Upper lobe of left lung (tissue), 4 donors: ENCODE measurements at regions not wholly inside any gene's neighbourhood (a gene's known extent, or its start where the extent isn't known, plus 50 kb on each side); places are given as distances from the start of the nearest gene placed in this dataset.

Experiments
- EP300 ChIP-seq, 4 donors: sonication (generic); formaldehyde crosslinking; IDR thresholded peaks; one replicate each; pipeline ENCODE4 v1.5.1; 2017; ENCODE audit warnings: antibody characterized with exemption in 4 of 4, control low read depth in 2 of 4
- POLR2A ChIP-seq, 4 donors: fragments of 450-650 bp; IDR thresholded peaks; one replicate each; pipeline ENCODE4 v1.5.1; 2016 to 2017; ENCODE audit warnings: antibody characterized with exemption in 4 of 4, mild to moderate bottlenecking in 2 of 4
- POLR2AphosphoS5 ChIP-seq, 2 donors: sonication (generic); formaldehyde crosslinking; IDR thresholded peaks; one replicate each; pipeline ENCODE4 v1.5.1; 2017; ENCODE audit warnings: antibody characterized with exemption in 2 of 2
- TF ChIP-seq, protein P1 (sequence below), 6 experiments: fragments of 450-650 bp in 4 of 6; fragments of 200-600 bp in 2 of 6; sonication (generic) in 2 of 6; IDR thresholded peaks; one replicate each; pipeline ENCODE4 v1.5.1; 2016 to 2019; ENCODE audit warnings: antibody characterized with exemption in 6 of 6

DNA sequence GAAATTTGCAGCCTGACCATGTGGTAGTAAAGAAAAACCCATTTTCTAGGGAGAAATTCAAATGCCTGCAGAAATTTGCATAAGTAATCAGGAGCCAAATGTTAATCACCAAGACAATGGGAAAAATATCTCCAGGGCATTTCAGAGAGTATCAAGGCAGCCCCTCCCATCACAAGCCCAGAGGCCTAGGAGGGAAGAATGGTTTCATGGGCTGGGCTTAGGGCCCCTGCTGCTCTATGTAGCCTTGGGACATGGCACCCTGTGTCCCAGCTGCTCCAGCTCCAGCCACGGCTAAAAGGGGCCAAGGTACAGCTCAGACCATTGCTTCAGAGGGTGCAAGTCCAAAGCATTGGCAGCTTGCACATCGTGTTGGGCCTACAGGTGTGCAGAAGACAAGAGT is 117.2 kb upstream of the RALGAPA2 start:
- TF ChIP-seq POLR2A (IDR thresholded peaks at IDR 0.05): no peak
- TF ChIP-seq, protein P1, sequence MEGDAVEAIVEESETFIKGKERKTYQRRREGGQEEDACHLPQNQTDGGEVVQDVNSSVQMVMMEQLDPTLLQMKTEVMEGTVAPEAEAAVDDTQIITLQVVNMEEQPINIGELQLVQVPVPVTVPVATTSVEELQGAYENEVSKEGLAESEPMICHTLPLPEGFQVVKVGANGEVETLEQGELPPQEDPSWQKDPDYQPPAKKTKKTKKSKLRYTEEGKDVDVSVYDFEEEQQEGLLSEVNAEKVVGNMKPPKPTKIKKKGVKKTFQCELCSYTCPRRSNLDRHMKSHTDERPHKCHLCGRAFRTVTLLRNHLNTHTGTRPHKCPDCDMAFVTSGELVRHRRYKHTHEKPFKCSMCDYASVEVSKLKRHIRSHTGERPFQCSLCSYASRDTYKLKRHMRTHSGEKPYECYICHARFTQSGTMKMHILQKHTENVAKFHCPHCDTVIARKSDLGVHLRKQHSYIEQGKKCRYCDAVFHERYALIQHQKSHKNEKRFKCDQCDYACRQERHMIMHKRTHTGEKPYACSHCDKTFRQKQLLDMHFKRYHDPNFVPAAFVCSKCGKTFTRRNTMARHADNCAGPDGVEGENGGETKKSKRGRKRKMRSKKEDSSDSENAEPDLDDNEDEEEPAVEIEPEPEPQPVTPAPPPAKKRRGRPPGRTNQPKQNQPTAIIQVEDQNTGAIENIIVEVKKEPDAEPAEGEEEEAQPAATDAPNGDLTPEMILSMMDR (IDR thresholded peaks at IDR 0.05): no peak
- no peak for TF ChIP-seq EP300 (IDR thresholded peaks at IDR 0.05)
- no peak for TF ChIP-seq POLR2AphosphoS5 (IDR thresholded peaks at IDR 0.05)
